ENCODE measurements at regions not wholly inside any gene's neighbourhood (a gene's known extent, or its start where the extent isn't known, plus 50 kb on each side); places are given as distances from the start of the nearest gene placed in this dataset.
"Not testable (repeated sequence)": the region's sequence is repeated elsewhere in the genome, so short reads cannot be mapped to it uniquely, and the experiment has no call there.

DNA sequence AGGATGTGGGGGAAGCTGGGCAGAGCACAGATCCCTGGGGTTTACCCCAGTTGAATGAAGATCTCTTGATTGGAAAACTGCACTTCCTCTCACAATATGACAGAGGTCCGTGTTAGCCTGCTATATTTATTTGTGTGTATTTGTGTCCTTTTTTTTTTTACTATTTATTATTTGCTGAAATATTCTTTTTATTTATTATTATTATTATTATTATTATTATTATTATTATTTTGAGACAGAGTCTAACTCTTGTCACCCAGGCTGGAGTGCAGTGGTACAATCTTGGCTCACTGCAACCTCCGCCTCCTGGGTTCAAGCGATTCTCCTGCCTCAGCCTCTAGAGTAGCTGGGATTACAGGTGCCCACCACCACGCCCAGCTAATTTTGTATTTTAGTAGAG lies 84.0 kb upstream of the USP29 start:
- TF ChIP-seq, protein P1, sequence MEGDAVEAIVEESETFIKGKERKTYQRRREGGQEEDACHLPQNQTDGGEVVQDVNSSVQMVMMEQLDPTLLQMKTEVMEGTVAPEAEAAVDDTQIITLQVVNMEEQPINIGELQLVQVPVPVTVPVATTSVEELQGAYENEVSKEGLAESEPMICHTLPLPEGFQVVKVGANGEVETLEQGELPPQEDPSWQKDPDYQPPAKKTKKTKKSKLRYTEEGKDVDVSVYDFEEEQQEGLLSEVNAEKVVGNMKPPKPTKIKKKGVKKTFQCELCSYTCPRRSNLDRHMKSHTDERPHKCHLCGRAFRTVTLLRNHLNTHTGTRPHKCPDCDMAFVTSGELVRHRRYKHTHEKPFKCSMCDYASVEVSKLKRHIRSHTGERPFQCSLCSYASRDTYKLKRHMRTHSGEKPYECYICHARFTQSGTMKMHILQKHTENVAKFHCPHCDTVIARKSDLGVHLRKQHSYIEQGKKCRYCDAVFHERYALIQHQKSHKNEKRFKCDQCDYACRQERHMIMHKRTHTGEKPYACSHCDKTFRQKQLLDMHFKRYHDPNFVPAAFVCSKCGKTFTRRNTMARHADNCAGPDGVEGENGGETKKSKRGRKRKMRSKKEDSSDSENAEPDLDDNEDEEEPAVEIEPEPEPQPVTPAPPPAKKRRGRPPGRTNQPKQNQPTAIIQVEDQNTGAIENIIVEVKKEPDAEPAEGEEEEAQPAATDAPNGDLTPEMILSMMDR (conservative IDR thresholded peaks at IDR 0.05): not testable (repeated sequence)
- not testable (repeated sequence) for TF ChIP-seq ZFX (IDR thresholded peaks at IDR 0.05)

All from C4-2B (cell line).